ENCODE measurements at regions not wholly inside any gene's neighbourhood (a gene's known extent, or its start where the extent isn't known, plus 50 kb on each side); places are given as distances from the start of the nearest gene placed in this dataset.

DNA sequence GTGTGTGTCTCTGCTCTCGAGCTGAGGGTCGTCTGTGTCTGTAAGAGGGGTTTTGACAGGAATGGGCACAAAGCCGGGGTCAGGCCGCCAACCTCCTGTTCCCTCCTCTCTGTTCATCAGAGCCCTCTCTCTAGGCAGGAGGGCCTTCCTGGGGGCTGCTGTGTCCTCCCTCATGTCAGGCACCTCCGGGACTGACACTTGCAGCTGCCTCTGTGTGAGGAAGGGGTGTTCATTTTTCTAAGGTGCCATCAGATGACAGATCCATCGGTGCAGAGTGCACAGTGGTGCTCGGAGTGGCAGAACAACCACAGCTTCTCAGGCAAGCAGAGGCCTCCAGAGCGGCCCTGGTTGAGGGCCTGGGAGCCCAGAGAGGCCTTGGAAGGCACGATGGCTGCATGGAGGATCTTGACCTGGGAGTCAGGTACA, 265.4 kb upstream of the B3GAT1 start:
- DNase-seq: no peak

DNA sequence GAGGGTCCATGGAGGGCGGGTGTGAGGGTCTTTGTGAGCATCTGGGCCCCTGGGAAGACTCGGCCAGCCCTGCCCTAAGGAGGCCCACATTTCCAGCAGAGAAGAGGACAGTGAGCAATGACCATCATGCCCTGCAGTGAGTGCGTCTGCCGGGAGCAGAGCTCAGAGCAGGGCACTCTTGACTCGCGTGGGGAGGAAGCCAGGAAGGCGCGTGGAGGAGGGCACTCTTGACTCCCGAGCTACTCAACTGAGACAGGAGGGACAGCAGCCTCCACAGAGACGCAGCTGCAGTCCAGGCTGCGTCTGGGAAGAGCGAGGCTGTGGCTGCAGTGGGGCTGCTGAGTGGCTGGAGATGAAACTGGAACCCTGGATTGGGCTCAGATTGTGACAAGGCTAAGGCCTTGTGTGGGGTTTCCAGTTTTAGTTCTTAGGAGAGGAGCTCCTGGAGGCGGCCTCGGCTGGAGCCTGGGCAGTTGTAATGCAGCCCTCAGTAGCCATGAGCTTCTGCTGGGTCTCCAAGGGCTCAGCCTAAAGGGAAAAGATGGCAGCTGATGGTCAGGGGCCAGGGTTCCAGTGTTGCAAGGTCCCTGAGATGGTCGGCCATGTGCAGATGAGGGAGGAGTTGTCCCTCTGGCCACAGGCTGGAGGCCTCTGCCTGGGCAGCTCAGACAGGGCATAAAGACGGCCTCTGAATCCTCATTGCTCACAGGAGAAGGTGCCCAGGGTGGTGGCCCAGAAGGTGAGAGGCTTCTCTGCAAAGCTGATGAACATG, 264.7 kb upstream of the B3GAT1 start:
- no peak for DNase-seq

DNA sequence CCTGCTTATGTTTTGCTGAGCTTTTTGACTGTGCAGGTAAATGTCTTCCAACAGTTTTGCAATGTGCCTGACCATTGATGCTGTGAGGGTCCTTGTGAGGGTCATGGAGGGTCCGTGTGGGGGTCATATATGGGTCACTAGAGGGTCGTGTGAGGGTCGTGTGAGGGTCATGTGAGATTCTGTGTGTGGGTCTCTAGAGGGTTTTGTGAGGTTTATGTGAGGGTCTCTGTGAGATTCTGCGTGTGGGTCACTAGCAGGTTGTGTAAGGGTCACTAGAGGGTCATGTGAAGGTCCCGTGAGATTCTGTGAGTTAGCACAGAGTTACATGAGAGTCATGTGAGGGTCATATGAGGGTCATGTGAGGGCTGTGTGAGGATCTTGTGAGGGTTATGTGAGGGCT, 263.9 kb upstream of the B3GAT1 start:
- no peak for DNase-seq

DNA sequence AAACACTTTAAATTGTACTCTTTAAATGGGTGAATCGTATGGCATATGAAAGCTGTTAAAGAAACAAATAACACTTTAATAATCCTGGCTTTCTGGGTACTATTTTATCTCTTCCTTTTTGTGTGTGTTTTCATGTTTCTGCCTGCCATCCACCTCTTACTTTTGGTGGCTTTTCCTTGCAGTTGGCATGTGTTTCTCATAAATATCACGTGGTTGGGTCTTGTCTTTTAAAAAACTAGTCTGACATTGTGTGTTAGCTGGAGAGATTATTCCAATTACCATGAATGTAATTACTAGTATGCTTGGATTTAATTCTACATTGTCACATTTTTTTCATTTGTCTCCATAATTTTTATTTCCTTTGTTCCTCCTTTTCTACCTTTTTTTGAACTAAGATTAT, 262.9 kb upstream of the B3GAT1 start:
- DNase-seq: no peak

DNA sequence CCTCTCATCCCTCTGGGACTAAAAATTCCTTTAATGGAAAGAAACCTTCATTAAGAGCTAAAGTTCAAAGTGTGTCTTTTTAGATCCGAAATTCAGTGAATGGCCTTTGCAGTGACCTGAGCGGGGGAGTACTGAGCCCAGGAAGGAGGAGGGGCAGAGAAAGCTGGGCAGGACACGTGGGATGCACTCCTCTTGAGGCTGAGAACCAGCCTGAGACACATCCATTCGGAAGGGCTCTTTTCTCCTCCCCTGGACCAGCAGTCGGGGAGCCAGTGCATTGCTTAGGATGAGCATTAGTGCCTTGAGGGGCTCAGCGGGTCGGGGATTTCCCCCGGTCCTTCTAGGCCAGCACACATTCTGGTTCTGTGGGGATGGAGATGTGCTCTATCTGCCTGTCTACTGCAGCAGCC, 258.9 kb upstream of the B3GAT1 start:
- DNase-seq: no peak

DNA sequence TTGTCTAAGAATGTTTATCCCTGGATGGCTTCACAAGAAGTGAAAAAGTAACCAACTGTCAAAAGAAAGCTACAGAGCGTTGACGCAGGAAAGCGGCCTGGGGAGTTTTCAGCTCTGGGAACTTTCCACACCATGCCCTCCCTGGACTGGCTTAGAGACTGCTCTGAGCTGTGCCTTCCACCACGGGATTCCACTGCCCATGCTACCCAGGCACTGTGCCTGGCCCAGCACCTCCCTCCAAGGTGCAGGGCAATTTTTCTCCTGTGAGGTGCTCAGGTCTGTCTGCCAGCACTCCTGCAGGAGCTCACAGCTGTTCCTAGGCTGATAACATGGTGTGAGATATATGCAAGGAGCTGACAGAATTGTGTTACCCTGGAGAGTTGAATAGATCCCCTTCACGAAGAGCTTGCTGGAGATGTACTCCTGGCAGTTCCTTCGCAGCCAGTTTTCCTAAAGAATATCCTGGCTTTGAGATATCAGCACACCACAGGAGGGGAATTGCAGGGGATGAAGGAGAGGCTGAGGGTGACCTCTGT, 258.3 kb upstream of the B3GAT1 start:
- DNase-seq: no peak

DNA sequence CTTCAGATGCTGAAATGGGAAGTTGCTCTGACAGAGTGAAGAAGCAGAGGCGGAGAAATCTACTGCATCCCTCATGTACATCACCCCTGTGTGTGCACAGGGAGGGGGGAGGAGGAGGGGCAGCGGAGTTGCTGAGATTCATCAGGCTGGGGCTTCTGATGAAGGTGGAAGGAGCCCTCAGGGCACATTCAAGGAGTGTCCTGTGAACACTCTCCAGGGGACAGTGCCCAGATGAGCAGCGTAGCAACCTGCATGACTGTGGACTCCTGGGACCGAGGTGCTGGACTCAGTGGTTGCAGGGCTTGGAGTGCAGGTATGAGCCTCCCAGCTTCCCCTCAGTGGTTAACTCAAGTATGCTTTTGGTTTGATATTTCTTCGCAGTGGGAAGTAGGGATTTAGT, 257.8 kb upstream of the B3GAT1 start:
- DNase-seq: no peak

DNA sequence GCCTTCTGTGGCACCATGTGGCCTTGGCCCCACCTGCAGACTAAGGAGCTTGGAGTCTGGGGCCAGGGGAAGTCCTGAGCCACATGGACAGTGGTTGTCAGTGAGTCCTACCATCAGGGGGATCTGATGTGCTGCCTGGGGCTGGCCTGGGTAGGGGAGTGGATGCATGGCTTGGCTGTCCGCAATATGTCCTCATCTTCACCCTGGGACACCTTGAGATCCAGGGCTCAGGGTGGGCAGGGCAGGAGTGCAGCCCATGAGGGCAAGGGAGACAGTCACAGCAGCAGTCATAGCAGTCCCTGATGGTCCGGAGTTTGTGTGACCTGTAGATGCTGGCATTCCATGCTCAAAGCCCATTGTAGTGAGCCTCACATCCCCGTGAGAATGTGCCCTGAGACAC, 256.8 kb upstream of the B3GAT1 start:
- DNase-seq: no peak

DNA sequence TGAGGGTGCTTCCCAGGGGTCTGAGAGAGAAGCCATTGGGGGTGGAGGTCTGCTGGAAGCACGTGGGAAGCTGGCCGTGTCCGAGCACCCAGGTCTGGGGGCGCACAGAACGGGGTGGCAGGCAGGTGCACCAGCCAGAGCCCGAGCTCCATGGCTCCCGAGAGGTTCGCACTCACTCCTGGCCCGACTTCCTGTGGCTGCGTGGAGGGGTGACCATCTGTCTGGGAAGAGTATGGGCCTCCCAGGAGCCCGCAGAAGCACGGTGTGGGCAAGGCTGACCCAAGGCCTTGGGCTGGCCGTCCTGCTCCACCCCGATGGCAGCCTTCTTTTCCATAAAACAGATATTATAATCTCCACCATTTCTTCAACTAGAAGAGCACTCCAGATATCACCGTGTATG, 256.0 kb upstream of the B3GAT1 start:
- DNase-seq: no peak

DNA sequence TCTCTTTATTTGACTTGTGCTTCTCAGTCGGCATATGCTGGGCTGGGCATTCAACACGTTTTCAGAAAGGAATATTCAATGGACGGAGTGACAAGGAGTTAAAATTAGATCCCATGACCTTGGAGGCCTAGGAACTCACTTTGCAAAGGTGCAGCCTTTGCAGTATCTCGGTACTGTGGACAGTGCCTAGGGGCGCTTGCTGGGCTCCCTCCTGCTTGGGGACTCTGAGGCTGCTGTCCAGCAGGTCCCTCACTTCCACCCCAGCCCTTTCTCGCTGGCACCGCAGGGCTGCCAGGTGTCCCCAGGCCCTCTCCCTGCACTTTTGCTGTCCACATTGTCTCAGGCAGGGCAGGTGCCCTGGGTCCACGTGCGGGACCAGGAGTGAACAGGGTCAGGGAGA, 255.5 kb upstream of the B3GAT1 start:
- DNase-seq: no peak

DNA sequence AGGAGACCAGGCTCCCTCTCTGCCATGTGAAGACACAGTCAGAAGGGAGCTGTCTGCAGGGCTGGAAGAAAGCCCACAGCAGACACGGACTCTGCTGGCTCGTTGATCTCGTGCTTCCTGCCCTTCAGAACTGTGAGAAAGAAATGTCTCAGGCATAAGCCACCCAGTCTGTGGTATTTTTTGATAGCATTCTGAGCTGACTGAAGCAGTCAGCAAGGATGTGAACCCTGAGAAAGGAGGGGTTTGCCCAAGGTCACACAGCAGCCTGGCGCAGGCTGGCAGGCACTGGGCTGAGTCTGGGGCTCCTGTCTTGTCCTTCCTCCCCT, 255.1 kb upstream of the B3GAT1 start:
- no peak for DNase-seq

DNA sequence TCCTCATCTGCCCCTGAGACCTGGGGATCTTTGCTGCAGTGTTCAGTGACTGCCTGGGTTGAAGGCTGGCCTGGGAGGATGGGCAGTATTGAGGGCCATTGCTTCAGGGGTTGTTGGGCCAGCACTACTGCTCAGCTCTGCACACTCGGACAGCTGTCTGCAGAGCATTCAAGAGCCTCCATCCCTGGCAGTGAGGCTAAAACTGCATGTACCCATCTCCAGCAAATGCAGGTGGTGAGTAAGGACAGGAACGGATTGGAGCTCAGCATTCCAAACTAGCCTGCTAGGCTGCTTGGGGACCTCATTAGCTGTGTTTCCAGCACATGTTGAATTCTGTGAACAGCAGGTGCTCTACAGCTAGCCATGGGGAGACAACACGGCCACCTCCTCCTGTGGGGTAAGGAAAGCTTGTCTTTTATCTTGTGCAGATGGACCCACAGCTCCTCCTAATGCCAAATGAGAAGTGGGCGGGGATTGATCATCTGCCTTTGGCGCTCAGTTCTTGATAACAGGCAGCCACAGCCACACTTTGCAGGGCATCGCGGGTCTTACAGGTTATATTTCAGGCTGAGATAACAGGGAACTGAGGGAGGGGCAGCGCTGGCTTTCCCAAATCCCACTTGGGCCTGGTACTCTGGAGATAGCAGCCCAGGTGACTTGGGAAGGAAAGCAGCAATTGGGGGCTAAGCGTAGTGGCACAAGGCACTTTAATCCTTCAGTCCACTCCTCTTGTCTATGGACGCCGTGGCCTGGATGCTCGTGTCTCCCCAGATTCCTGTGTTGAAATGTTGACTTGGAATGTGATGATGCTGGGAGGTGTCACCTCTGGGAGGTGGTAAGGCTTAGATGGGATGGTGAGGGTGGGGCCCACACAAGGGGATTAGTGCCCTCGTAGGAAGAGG, 254.5 kb upstream of the B3GAT1 start:
- peak; percentile 17 for DNase-seq

DNA sequence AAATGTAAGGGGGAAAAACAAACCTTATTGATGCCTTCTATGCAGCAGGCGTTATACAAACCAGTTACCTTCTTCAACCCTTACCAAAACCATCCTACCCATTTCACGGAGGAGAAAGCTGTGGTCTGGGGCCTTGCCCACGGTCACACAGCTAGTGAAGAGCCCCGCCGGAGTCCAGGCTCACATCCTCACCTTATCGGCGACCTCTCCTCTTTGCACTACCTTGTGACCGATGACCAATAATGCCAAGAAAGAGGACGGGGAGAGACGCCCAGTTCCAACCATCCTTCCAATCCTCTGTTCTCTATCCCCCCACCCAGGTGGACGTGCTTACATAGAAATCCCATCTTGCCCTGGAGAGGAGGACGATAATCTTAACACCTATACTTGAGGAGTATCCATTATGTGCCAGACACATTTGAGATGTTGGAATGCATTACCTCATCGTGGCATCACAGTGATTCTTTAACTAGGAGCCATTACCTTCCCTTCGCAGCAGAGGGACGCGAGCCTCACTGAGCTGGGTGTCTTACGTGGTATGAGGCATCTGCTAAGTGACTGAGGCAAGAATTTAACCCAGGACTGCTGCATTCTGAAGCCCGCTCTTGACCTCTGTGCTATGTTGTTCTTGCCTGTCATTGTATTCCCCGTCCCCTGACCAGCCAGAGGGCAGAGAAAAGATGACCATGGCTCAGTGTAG, 253.7 kb upstream of the B3GAT1 start:
- DNase-seq: no peak

DNA sequence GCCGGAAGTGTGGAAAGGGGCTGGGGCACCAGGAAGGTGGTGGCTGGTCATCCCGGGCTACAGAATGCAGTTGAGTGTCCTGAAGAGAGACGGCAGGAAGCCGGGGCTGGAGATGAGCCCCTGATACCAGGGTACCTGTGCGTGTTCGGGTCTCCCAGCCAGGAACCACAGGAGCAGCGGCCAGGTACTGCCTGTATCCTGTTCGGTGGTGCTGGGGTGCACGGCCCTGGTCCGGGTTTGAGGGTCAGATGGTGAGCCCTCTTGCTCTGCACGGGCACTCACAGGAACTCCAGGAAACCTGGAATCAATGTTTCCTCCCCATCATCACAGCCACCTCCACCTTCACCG, 253.1 kb upstream of the B3GAT1 start:
- no peak for DNase-seq

DNA sequence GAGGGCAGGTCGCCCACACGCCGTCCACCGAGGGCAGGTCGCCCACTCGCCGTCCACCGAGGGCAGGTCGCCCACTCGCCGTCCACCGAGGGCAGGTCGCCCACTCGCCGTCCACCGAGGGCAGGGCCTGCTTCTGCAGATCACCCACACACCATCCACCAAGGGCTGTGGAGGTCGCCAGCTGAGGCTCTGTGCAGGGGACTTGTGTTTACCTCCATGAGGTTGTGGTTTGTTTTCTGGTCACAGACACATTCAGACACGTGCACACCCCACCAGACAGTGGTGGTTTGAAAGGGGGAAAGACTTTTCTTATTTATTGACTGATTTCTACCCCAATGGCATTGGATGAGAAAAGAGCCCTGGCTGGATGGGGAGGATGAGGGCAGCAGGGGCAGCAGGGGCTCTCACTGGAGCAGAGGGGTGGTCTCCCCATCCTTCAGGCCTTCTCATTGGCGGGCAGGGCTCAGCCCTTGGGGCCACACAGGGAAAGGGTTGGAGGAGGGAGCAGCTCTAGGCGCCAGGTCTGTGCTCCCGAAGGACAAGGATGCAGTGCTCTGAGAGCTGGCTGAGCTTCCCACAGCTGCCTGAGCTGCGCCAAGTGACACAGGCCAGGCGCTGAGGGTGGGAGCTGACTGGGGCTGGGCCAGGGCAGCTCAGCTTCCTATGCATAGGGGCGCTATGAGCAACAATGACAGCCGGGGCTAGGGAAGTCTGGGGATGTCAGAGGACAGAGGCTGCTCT, 252.6 kb upstream of the B3GAT1 start:
- DNase-seq: no peak

DNA sequence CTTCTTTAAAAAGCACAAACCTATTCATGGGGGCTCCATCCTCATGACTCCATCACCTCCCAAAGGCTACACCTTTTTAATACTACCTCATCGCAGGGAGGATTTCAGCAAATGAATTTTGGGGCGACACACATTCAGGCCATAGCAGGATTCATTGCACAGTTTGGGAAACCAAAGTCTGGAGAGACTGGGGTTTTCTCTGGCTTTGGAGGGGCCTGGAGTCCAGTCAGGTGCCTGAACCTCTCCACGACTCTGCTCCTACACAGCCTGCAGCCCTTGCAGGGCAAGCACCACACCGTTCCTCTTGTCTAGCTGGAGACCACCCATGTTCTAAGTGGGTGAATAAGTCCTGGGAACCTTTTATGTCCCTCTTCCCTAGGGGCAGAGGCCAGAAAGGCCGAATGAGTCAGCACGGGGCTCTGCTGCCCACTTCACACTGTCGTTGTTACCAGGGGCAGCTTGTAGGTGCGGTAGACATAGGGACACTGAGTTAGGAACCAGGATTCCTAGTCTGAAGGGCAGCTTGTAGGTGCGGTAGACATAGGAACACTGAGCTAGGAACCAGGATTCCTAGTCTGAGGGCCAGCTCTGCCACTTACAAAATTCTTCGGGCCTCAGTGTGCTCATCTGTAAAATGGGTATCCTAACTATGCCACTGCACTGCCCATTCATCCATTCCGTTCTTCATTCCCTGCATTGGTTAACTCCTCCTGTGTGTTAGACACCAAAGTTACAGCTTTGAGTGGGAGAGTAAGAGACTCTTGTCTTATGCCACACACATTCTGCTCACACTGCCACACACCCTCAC, 251.7 kb upstream of the B3GAT1 start:
- no peak for DNase-seq

DNA sequence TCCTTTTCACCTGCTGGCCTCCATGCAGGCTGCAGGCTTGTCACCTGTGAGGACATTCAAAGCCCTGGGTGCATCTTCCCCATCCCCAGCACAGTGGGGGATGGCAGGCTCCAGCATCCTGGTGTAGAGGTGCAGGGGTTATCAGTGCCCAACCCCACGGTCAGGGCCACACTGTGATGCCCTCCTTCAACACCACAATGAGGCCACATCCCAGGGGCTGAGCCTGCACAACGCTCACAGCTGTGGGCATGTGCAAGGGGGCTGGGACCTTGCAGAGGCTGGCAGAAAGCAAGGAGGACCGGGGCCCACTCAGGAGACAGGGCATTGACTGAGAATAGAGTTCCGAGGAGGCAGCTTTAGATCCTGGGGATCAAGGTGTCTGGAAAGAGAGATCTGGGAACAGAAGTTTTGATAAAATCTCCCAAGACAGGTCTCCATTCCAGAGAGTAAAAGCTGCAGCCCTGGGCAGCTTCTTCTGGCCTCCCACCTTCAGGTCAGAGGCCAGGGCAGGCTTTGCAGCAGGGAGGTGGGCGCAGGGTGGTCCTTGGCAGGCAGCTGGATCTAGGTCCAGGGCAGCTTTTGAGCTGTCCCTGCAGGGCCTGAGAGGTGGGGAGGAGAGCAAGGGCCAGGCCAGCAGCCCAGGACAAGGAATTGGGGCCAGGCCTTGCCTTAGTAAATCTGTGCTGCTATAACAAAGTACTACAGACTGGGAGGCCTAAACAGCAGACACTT, 250.8 kb upstream of the B3GAT1 start:
- DNase-seq: no peak

DNA sequence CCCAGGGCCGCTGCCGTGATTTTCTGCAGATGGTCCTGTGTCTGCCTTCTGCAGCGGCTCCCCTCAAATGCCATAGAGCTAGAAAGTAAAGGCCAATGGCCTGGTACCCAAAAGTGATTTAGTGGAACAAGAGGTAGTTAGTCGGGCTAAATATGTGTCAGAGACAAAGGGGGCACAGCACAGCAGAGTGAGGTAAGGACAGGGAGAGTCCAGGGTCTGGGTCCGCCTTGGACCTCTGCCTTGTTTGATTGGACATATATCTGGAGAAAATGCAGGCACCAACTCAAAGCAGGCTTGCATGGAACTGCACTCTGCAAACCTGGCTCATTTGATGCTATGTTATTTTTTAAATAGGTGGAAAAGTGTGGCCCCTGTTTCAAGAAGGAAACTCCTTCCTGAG, 249.6 kb upstream of the B3GAT1 start:
- DNase-seq: no peak

DNA sequence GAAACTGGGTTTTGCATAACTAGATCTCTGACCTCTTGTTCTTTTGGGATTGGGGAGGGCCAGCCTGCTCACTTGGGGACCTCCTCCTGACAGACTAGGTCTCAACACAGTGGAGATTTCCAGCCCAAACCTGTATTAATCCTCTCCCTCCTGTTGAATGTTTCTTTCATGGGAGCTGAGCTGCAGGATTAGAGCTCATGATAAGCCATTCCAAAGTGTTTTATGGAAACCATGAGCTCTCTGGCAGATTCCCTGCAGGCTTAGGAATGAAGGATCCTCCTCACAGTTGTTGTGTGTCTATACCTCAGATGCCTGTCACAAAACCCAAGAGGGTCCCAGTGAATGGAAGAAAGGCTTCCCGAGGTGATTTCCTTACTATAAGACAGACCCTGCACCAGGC, 248.4 kb upstream of the B3GAT1 start:
- no peak for DNase-seq

DNA sequence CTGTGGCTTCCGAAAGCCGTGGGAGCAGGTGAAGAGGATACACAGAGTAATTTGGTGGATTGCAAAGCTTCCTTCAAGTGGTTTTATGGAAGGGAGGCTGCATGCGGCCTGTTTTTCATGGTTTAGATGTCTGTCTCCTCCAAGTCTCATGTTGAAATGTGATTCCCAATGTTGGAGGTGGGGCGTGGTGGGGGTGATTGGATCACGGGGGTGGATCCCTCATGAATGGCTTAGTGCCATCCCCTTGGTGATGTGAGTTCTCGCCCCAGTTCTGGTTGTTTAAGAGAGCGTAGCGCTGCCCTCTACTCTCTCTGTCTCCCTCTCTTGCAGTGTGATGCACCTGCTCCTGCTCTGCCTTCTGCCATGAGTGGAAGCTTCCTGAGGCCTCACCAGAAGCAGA, 247.8 kb upstream of the B3GAT1 start:
- no peak for DNase-seq

DNA sequence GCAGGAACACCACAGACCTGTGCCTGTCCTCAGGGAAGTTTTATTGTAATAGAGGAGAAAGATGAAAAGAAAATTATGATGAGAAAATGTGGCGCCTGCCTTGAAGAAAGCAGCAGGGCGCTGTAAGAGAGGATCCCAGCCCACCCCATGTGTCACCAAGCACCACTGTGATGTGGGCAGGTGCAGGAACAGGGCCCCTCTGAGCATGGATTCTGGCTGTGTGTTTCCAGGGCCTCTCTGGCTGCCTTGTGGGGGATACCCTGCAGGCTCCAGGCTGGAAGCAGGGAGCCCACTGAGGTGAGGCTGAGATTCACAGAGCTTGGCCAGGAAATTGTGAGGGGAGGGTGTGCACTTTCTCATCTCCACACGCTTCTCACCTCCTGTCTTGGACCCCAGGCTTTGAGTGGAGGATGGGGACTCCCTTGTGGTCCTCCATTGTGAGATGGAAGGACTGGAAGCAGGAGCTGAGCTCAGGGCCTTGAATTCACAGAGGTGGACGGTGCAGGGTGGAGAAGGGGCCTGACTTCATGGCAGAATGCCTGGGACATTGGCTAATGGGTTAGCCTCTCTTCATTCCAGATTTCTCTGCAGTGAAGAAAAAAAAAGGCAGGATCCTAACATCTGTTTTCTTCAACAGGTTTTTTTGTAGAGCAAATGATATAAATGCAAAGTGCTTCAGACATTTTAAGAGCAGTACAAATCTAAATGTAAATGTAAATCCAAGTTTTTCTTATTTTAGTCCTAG, 246.6 kb upstream of the B3GAT1 start:
- DNase-seq: no peak

Data from NCI-H524 treated with DMSO at 0.1 percent for 48 hours (cell line).